ENCODE measurements at regions not wholly inside any gene's neighbourhood (a gene's known extent, or its start where the extent isn't known, plus 50 kb on each side); places are given as distances from the start of the nearest gene placed in this dataset.

GRCh38 chr16:51310159-51310558 lies 159.1 kb upstream of the SALL1 start:
- no peak for TF ChIP-seq CTCF (conservative IDR thresholded peaks at IDR 0.05; ENCODE audit: low read depth, low read length)
- TF ChIP-seq ELK1 (IDR thresholded peaks at IDR 0.05; ENCODE audit: borderline replicate concordance, low read depth, low read length) = no peak
- no peak for TF ChIP-seq MAFK (IDR thresholded peaks at IDR 0.05; ENCODE audit: low read depth, low read length)
- no peak for TF ChIP-seq POLR2A (IDR thresholded peaks at IDR 0.05; ENCODE audit: low read depth, low read length)
- no peak for TF ChIP-seq USF2 (IDR thresholded peaks at IDR 0.05; ENCODE audit: low read depth, low read length)
- TF ChIP-seq RAD21 (IDR thresholded peaks at IDR 0.05; ENCODE audit: low read length) = no peak
- no peak for TF ChIP-seq MAZ (IDR thresholded peaks at IDR 0.05; ENCODE audit: borderline replicate concordance, low read depth, low read length)
- no peak for TF ChIP-seq MXI1 (IDR thresholded peaks at IDR 0.05; ENCODE audit: borderline replicate concordance, low read depth, low read length)
- TF ChIP-seq FOS (IDR thresholded peaks at IDR 0.05; ENCODE audit: low read depth, low read length) = no peak
- no peak for TF ChIP-seq CEBPB (IDR thresholded peaks at IDR 0.05; ENCODE audit: low read depth, low read length)
- TF ChIP-seq NFE2L2 (IDR thresholded peaks at IDR 0.05; ENCODE audit: low read depth, low read length) = no peak
- TF ChIP-seq SMC3 (IDR thresholded peaks at IDR 0.05; ENCODE audit: low read depth, low read length) = no peak
- no peak for TF ChIP-seq CHD1 (IDR thresholded peaks at IDR 0.05; ENCODE audit: low read depth, low read length)

All from IMR-90 (cell line).